H1 (cell line): ENCODE measurements at regions not wholly inside any gene's neighbourhood (a gene's known extent, or its start where the extent isn't known, plus 50 kb on each side); places are given as distances from the start of the nearest gene placed in this dataset.

ENCODE experiments used
- CTCF ChIA-PET: fragments of 300-600 bp; sonication (Branson Sonifier 250); formaldehyde crosslinking; loops from one replicate; lab custom pipeline; 2021; ENCODE audit not compliant: partially characterized antibody; lab: Charles Lee
- POLR2A ChIA-PET: fragments of 300-600 bp; sonication (Branson Sonifier 250); formaldehyde crosslinking; loops from one replicate; lab custom pipeline; 2021; ENCODE audit warnings: inconsistent platforms; ENCODE audit not compliant: partially characterized antibody; lab: Charles Lee
- DNase-seq, 2 experiments: peaks; one replicate each; pipeline versions ENCODE4 v3.0.0 to v3.0.0-alpha.2; 2010 to 2022; ENCODE audit warnings: low spot score in 2 of 2, low read depth in 1 of 2, mixed read lengths in 1 of 2
- FAIRE-seq: peaks from 2 replicates; lab custom pipeline; 2011; peaks lifted over from hg19 to GRCh38; lab: Jason Lieb, UNC
- H2AFZ ChIP-seq: 2 replicates; pipeline ENCODE4 v1.8.1; 2012; ENCODE audit warnings: low read length, inconsistent platforms
- H2AK5ac ChIP-seq: 2 replicates; pipeline ENCODE4 v1.6.1; 2013; ENCODE audit warnings: low read depth, low read length
- H2BK120ac ChIP-seq: replicated peaks from 2 replicates; pipeline ENCODE3; 2013; ENCODE audit warnings: low read depth, low read length, inconsistent platforms
- H2BK12ac ChIP-seq: 2 replicates; pipeline ENCODE4 v1.6.1; 2013; ENCODE audit warnings: low read depth, low read length
- H2BK15ac ChIP-seq: 2 replicates; pipeline ENCODE4 v1.6.1; 2013; ENCODE audit warnings: low read length
- H2BK20ac ChIP-seq: 2 replicates; pipeline ENCODE4 v1.6.1; 2013; ENCODE audit warnings: low read length
- H2BK5ac ChIP-seq: 2 replicates; pipeline ENCODE4 v1.6.1; 2013; ENCODE audit warnings: low read depth, low read length
- H3K14ac ChIP-seq: 2 replicates; pipeline ENCODE4 v1.6.1; 2013; ENCODE audit warnings: inconsistent platforms; ENCODE audit not compliant: insufficient read length
- H3K18ac ChIP-seq: 2 replicates; pipeline ENCODE4 v1.6.1; 2013; ENCODE audit warnings: low read length; ENCODE audit errors: extremely low read depth
- H3K23ac ChIP-seq: 2 replicates; pipeline ENCODE4 v1.6.1; 2013; ENCODE audit warnings: inconsistent platforms; ENCODE audit not compliant: insufficient read length
- H3K23me2 ChIP-seq: 2 replicates; pipeline ENCODE4 v1.6.1; 2013; ENCODE audit warnings: low read depth, low read length
- H3K27ac ChIP-seq: 2 replicates; pipeline ENCODE4 v1.6.1; 2011; ENCODE audit warnings: low read depth, low read length, inconsistent platforms
- H3K27me3 ChIP-seq, 4 experiments: replicated peaks in 1 of 4; 1 replicate in 1 of 4; 2 replicates in 3 of 4; pipeline versions ENCODE4 v1.6.1 to v1.8.1; 2011 to 2013; ENCODE audit warnings: low read length in 3 of 4, mild to moderate bottlenecking in 3 of 4, inconsistent platforms in 2 of 4, mixed read lengths in 2 of 4, moderate library complexity in 1 of 4; ENCODE audit not compliant: control insufficient read depth in 3 of 4, insufficient read depth in 3 of 4; ENCODE audit errors: extremely low read depth in 1 of 4
- H3K36me3 ChIP-seq, 4 experiments: 2 replicates each; pipeline versions ENCODE4 v1.6.1 to v1.8.1; 2011 to 2013; ENCODE audit warnings: mild to moderate bottlenecking in 4 of 4, low read length in 3 of 4, moderate library complexity in 2 of 4, control low read depth in 1 of 4, inconsistent platforms in 1 of 4; ENCODE audit not compliant: insufficient read depth in 4 of 4, control insufficient read depth in 2 of 4
- H3K4ac ChIP-seq: replicated peaks from 2 replicates; pipeline ENCODE3; 2013; ENCODE audit warnings: low read length, low read depth, mixed read lengths, inconsistent platforms; ENCODE audit not compliant: insufficient read length
- H3K4me1 ChIP-seq, 4 experiments: replicated peaks in 1 of 4; 1 replicate in 1 of 4; 2 replicates in 3 of 4; pipeline versions ENCODE4 v1.6.1 to v1.8.1; 2011 to 2013; ENCODE audit warnings: low read length in 3 of 4, inconsistent platforms in 2 of 4, mixed read lengths in 1 of 4; ENCODE audit not compliant: insufficient read depth in 4 of 4, control insufficient read depth in 3 of 4
- H3K4me2 ChIP-seq, 2 experiments: 2 replicates each; pipeline versions ENCODE4 v1.6.1 to v1.8.1; 2011 to 2013; ENCODE audit warnings: low read depth in 2 of 2, low read length in 2 of 2, control low read depth in 1 of 2, inconsistent platforms in 1 of 2, mild to moderate bottlenecking in 1 of 2; ENCODE audit not compliant: insufficient read depth in 1 of 2
- H3K4me3 ChIP-seq, 4 experiments: fragments of 200-600, 300-600 bp in 1 of 4; sonication (generic), shearing (Covaris generic), sonication (Bioruptor Twin) in 1 of 4; 2 replicates each; pipeline versions ENCODE4 v1.5.1 to v1.8.1; 2011 to 2016; ENCODE audit warnings: low read length in 4 of 4, low read depth in 3 of 4, control low read depth in 2 of 4, inconsistent platforms in 2 of 4, mild to moderate bottlenecking in 2 of 4, mixed read lengths in 1 of 4, moderate library complexity in 1 of 4; ENCODE audit not compliant: insufficient read depth in 2 of 4; ENCODE audit errors: extremely low read depth in 1 of 4
- H3K56ac ChIP-seq: replicated peaks from 2 replicates; pipeline ENCODE3; 2013; ENCODE audit warnings: low read depth, mild to moderate bottlenecking, mixed read lengths, low read length, inconsistent platforms; ENCODE audit not compliant: insufficient read length
- H3K79me1 ChIP-seq: 2 replicates; pipeline ENCODE4 v1.6.1; 2013; ENCODE audit warnings: low read depth, low read length, control low read depth
- H3K79me2 ChIP-seq, 2 experiments: 2 replicates each; pipeline versions ENCODE4 v1.6.1 to v1.8.1; 2012 to 2013; ENCODE audit warnings: low read length in 2 of 2, mild to moderate bottlenecking in 2 of 2, inconsistent platforms in 1 of 2; ENCODE audit not compliant: insufficient read depth in 2 of 2, control insufficient read depth in 1 of 2
- H3K9ac ChIP-seq, 4 experiments: replicated peaks in 1 of 4; 1 replicate in 1 of 4; 2 replicates in 3 of 4; pipeline versions ENCODE4 v1.6.1 to v1.8.1; 2011 to 2013; ENCODE audit warnings: low read depth in 3 of 4, low read length in 3 of 4, control low read depth in 2 of 4, mild to moderate bottlenecking in 2 of 4, moderate library complexity in 2 of 4, inconsistent platforms in 1 of 4; ENCODE audit errors: extremely low read depth in 1 of 4
- H3K9me3 ChIP-seq, 2 experiments: 2 replicates each; pipeline versions ENCODE4 v1.6.1 to v1.8.1; 2012 to 2013; ENCODE audit warnings: mild to moderate bottlenecking in 2 of 2, moderate library complexity in 2 of 2, control low read depth in 1 of 2, inconsistent platforms in 1 of 2, low read depth in 1 of 2, low read length in 1 of 2, mixed read lengths in 1 of 2; ENCODE audit not compliant: insufficient read depth in 2 of 2
- H4K20me1 ChIP-seq, 2 experiments: replicated peaks in 1 of 2; 2 replicates each; pipeline versions ENCODE3 to v1.8.1; 2011 to 2013; ENCODE audit warnings: inconsistent platforms in 2 of 2, low read length in 2 of 2, mild to moderate bottlenecking in 1 of 2; ENCODE audit not compliant: insufficient read depth in 2 of 2, control insufficient read depth in 1 of 2
- H4K5ac ChIP-seq: 2 replicates; pipeline ENCODE4 v1.6.1; 2013; ENCODE audit warnings: low read length, low read depth, mixed read lengths, inconsistent platforms; ENCODE audit not compliant: insufficient read length
- H4K8ac ChIP-seq: 2 replicates; pipeline ENCODE4 v1.8.0; 2013; ENCODE audit warnings: mild to moderate bottlenecking, moderate library complexity, low read length, inconsistent platforms; ENCODE audit not compliant: insufficient read depth; ENCODE audit errors: extremely low read depth
- H4K91ac ChIP-seq: replicated peaks from 2 replicates; pipeline ENCODE3; 2013; ENCODE audit warnings: low read length, mixed read lengths, inconsistent platforms; ENCODE audit not compliant: insufficient read length
- ASH2L ChIP-seq: fragments of 200-600, 300-600 bp; sonication (generic); IDR thresholded peaks from one replicate; pipeline ENCODE4 v1.7.1; 2017; ENCODE audit warnings: low read length
- CEBPB ChIP-seq: IDR thresholded peaks from 2 replicates; pipeline ENCODE4 v1.6.1; 2012; ENCODE audit warnings: low read depth, low read length
- EGR1 ChIP-seq: IDR thresholded peaks from 2 replicates; pipeline ENCODE4 v1.6.1; 2011; ENCODE audit warnings: low read depth, low read length, borderline replicate concordance
- EZH2 ChIP-seq: fragments of 200-600 bp; sonication (generic); IDR thresholded peaks from 2 replicates; pipeline ENCODE4 v1.7.1; 2012; ENCODE audit warnings: low read depth, mild to moderate bottlenecking, moderate library complexity, low read length, inconsistent platforms; ENCODE audit not compliant: severe bottlenecking
- FOSL1 ChIP-seq: IDR thresholded peaks from 2 replicates; pipeline ENCODE4 v1.6.1; 2011; ENCODE audit warnings: mild to moderate bottlenecking, low read depth, low read length, moderate library complexity; ENCODE audit not compliant: insufficient read depth
- KDM4A ChIP-seq: IDR thresholded peaks from one replicate; pipeline ENCODE4 v1.7.1; 2012; ENCODE audit warnings: low read depth, mild to moderate bottlenecking, moderate library complexity, low read length, inconsistent platforms; ENCODE audit not compliant: severe bottlenecking
- PHF8 ChIP-seq: fragments of 200-600 bp; sonication (generic); conservative IDR thresholded peaks from 2 replicates; pipeline ENCODE4 v1.7.1; 2012; ENCODE audit warnings: low read depth, mild to moderate bottlenecking, inconsistent platforms, low read length, moderate library complexity
- POLR2AphosphoS5 ChIP-seq: IDR thresholded peaks from 2 replicates; pipeline ENCODE4 v1.6.1; 2011; ENCODE audit warnings: low read depth, low read length
- RNF2 ChIP-seq: fragments of 200-900, 300-1000 bp; sonication (generic); IDR thresholded peaks from 2 replicates; pipeline ENCODE4 v1.7.1; 2016; ENCODE audit warnings: borderline replicate concordance, low read depth, mild to moderate bottlenecking, antibody characterized with exemption, low read length; ENCODE audit not compliant: poor library complexity, severe bottlenecking; ENCODE audit errors: missing control alignments
- SIX5 ChIP-seq: IDR thresholded peaks from 2 replicates; pipeline ENCODE4 v1.6.1; 2011; ENCODE audit warnings: mild to moderate bottlenecking, low read depth, low read length
- SP1 ChIP-seq: IDR thresholded peaks from 2 replicates; pipeline ENCODE4 v1.6.1; 2011; ENCODE audit warnings: low read depth, low read length
- SP4 ChIP-seq: IDR thresholded peaks from 2 replicates; pipeline ENCODE4 v1.6.1; 2012; ENCODE audit warnings: low read length, inconsistent platforms
- TAF1 ChIP-seq: IDR thresholded peaks from 2 replicates; pipeline ENCODE4 v1.6.1; 2011; ENCODE audit warnings: mild to moderate bottlenecking, low read depth, low read length
- TAF7 ChIP-seq: optimal IDR thresholded peaks from 2 replicates; pipeline ENCODE3; 2011; ENCODE audit warnings: low read depth, mild to moderate bottlenecking, inconsistent platforms, low read length, moderate library complexity, borderline replicate concordance
- TCF12 ChIP-seq: IDR thresholded peaks from 2 replicates; pipeline ENCODE4 v1.6.1; 2011; ENCODE audit warnings: low read depth, mild to moderate bottlenecking, low read length
- WGBS, 2 experiments: shearing (Covaris generic) in 1 of 2; methylation state at CpG; one replicate each; pipeline versions ENCODE4 v1.1.6 to v1.1.7; 2013 to 2015; ENCODE audit warnings: low lambda C conversion rate in 2 of 2, mixed read lengths in 2 of 2, inconsistent platforms in 1 of 2, low coverage in 1 of 2, missing lambda C conversion rate in 1 of 2; ENCODE audit not compliant: insufficient replicate concordance in 2 of 2, insufficient coverage in 1 of 2, insufficient read length in 1 of 2; ENCODE audit errors: extremely low coverage in 1 of 2, missing lambda C conversion rate in 1 of 2; 5-methylcytosine and 5-hydroxymethylcytosine counted together

GRCh38 chr11:33420959-33421566 lies 163.9 kb downstream of the HIPK3 start:
- no peak overlapping the region for H4K91ac ChIP-seq
- H2AFZ ChIP-seq: no peak overlapping the region
- H3K4me1 ChIP-seq: no peaks in the 10 kb centered on the region
- H3K27ac ChIP-seq: no peak overlapping the region
- no peaks in the 10 kb centered on the region for H3K9me3 ChIP-seq
- H3K27me3 ChIP-seq: no peaks in the 10 kb centered on the region
- H4K8ac ChIP-seq: no peak overlapping the region
- H3K23ac ChIP-seq: no peak overlapping the region
- no peak overlapping the region for H2BK12ac ChIP-seq
- H2BK15ac ChIP-seq: no peak overlapping the region
- no peak overlapping the region for H3K56ac ChIP-seq
- H3K18ac ChIP-seq: no peak overlapping the region
- H4K20me1 ChIP-seq: peaks cover 0 to 2% of the 10 kb centered on the region in 2 experiments
- H3K14ac ChIP-seq: no peak overlapping the region
- WGBS, 2 experiments: 80% methylated on average over 3 of the region's 4 CpGs; no CpG with 5 or more reads in 1 of the 2 experiments
- H2BK20ac ChIP-seq: no peak overlapping the region
- H3K79me2 ChIP-seq: no peaks in the 10 kb centered on the region
- no peak overlapping the region for H3K4ac ChIP-seq
- no peak overlapping the region for H3K4me2 ChIP-seq
- FAIRE-seq (no peak), DNase-seq (no peak)
- H3K79me1 ChIP-seq: no peaks in the 10 kb centered on the region
- no peaks in the 10 kb centered on the region for H3K36me3 ChIP-seq
- POLR2A ChIA-PET: interaction anchor here (1.5 kb wide), 1 partner anchor 10 kb away, joined by 4 read pairs; no protein-coding TSS in a partner anchor
- no peaks in the 10 kb centered on the region for H3K23me2 ChIP-seq
- no peak overlapping the region for H2AK5ac ChIP-seq
- no peak overlapping the region for H4K5ac ChIP-seq
- H3K4me3 ChIP-seq: no peak overlapping the region
- H2BK120ac ChIP-seq: no peak overlapping the region
- no peak overlapping the region for H3K9ac ChIP-seq
- no peak overlapping the region for H2BK5ac ChIP-seq
- CTCF ChIA-PET: interaction anchor here (1.2 to 1.3 kb wide), 2 partner anchors 10 to 36 kb away, joined by 3 read pairs; no protein-coding TSS in a partner anchor
- TF ChIP-seq TAF7 (no peak), PHF8 (no peak), SP1 (no peak), EGR1 (no peak), CEBPB (no peak), TCF12 (no peak), SIX5 (no peak), POLR2AphosphoS5 (no peak), TAF1 (no peak), EZH2 (no peak), RNF2 (no peak), ASH2L (no peak), KDM4A (no peak), FOSL1 (no peak), SP4 (no peak)
